Sigmoid colon (tissue), 6 donors: ENCODE measurements at regions not wholly inside any gene's neighbourhood (a gene's known extent, or its start where the extent isn't known, plus 50 kb on each side); places are given as distances from the start of the nearest gene placed in this dataset.

Source experiments
- DNase-seq: peaks from one replicate; pipeline ENCODE4 v3.0.0-alpha.2; 2019
- H3K27ac ChIP-seq, 4 donors: fragments of 200-600 bp; sonication (generic); one replicate each; pipeline ENCODE4 v1.5.1; 2016 to 2019; ENCODE audit warnings: mild to moderate bottlenecking in 1 of 4
- H3K27me3 ChIP-seq, 3 donors: fragments of 200-600 bp; sonication (generic); one replicate each; pipeline ENCODE4 v1.5.1; 2019; ENCODE audit warnings: mild to moderate bottlenecking in 1 of 3
- H3K36me3 ChIP-seq, 4 donors: fragments of 200-600 bp; sonication (generic); one replicate each; pipeline ENCODE4 v1.5.1; 2016 to 2019
- H3K4me1 ChIP-seq, 4 donors: fragments of 200-600 bp; sonication (generic); one replicate each; pipeline ENCODE4 v1.5.1; 2017 to 2019
- H3K4me3 ChIP-seq, 4 donors: fragments of 200-600 bp; sonication (generic); one replicate each; pipeline ENCODE4 v1.5.1; 2017 to 2019; ENCODE audit warnings: mild to moderate bottlenecking in 2 of 4, moderate library complexity in 1 of 4
- H3K9me3 ChIP-seq, 4 donors: fragments of 200-600 bp in 3 of 4; sonication (generic) in 3 of 4; one replicate each; pipeline versions ENCODE4 v1.5.1 to v1.6.1; 2013 to 2019
- CTCF ChIP-seq, 4 experiments: fragments of 450-650 bp in 3 of 4; fragments of 200-600 bp in 1 of 4; IDR thresholded peaks; one replicate each; pipeline ENCODE4 v1.5.1; 2016 to 2019; ENCODE audit warnings: antibody characterized with exemption in 4 of 4, mild to moderate bottlenecking in 3 of 4, moderate library complexity in 2 of 4
- EP300 ChIP-seq, 4 donors: sonication (generic); formaldehyde crosslinking; IDR thresholded peaks; one replicate each; pipeline ENCODE4 v1.6.1; 2017; ENCODE audit warnings: antibody characterized with exemption in 4 of 4
- POLR2A ChIP-seq, 2 donors: fragments of 450-650 bp; IDR thresholded peaks; one replicate each; pipeline ENCODE4 v1.6.1; 2016; ENCODE audit warnings: antibody characterized with exemption in 2 of 2, mild to moderate bottlenecking in 2 of 2, moderate library complexity in 2 of 2
- POLR2AphosphoS5 ChIP-seq, 4 donors: sonication (generic); formaldehyde crosslinking; IDR thresholded peaks; one replicate each; pipeline ENCODE4 v1.6.1; 2017; ENCODE audit warnings: antibody characterized with exemption in 4 of 4
- WGBS, 2 donors: extraction: QIAGEN DNeasy Blood & Tissue Kit; methylation state at CpG; one replicate each; pipeline ENCODE4 v1.1.7; 2013; 5-methylcytosine and 5-hydroxymethylcytosine counted together
- intact Hi-C: fragments of 100-400 bp; cut with DNase I; formaldehyde crosslinking; loops from one replicate; pipeline ENCODE4 v1.15.1; 2023
- donor health status: healthy with polysubstance abuse.
- donor health status: healthy.

GRCh38 chr3:16811950-16812349, 72.8 kb upstream of the PLCL2 start:
- Histone ChIP-seq H3K4me3 (no peak overlapping the region), H3K9me3 (no peaks in the 10 kb centered on the region), H3K4me1 (no peaks in the 10 kb centered on the region), H3K27ac (no peak overlapping the region), H3K36me3 (no peaks in the 10 kb centered on the region), H3K27me3 (no peaks in the 10 kb centered on the region)
- 95 to 97% methylated on average over 1 of the region's 1 CpG for WGBS, 2 donors
- intact Hi-C loops = no loop called here
- no peak for DNase-seq
- TF ChIP-seq POLR2AphosphoS5 (IDR thresholded peaks at IDR 0.05) (no peak), EP300 (IDR thresholded peaks at IDR 0.05) (no peak), POLR2A (IDR thresholded peaks at IDR 0.05) (no peak), CTCF (IDR thresholded peaks at IDR 0.05) (no peak)

GRCh38 chr3:16813336-16813735, 71.4 kb upstream of the PLCL2 start:
- Histone ChIP-seq H3K4me3 (no peak overlapping the region), H3K27me3 (no peaks in the 10 kb centered on the region), H3K9me3 (no peaks in the 10 kb centered on the region), H3K36me3 (no peaks in the 10 kb centered on the region), H3K27ac (no peak overlapping the region), H3K4me1 (no peaks in the 10 kb centered on the region)
- TF ChIP-seq POLR2AphosphoS5 (IDR thresholded peaks at IDR 0.05) = no peak
- no peak for TF ChIP-seq POLR2A (IDR thresholded peaks at IDR 0.05)
- TF ChIP-seq EP300 (IDR thresholded peaks at IDR 0.05) = no peak
- no peak for TF ChIP-seq CTCF (IDR thresholded peaks at IDR 0.05)
- no peak for DNase-seq
- intact Hi-C loops = no loop called here

DNA sequence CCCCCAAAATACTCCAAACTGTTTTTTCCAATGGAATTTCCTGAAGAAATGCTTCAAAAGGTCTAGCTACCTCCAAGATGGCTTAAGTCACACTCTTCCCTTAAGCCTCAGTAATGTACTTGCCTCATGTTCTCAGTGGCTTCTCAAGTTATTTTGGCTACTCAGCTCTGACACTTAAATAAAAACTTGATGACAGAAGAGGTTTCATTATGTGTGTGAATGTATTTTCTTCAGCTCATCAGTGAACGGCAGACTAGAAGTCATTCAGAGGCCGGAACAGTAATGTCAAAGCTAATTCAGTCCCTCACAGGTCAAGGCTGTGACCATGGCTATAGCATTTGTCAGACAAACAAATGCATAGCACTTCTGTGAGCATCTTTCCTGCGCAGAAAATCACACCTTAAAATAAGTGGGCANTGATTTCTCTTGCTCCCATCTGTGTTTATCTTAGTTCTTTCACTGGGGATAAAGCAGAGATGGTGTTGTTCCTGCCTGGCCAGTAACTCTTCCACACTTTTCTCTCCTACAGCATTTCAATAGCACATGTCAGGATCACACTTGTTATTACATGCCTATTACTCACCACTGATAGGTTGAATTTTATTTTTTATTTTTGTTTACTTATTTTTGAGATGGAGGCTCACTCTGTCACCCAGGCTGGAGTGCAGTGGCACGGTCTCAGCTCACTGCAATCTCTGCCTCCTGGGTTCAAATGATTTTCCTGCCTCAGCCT, 68.5 kb upstream of the PLCL2 start:
- DNase-seq = no peak
- Histone ChIP-seq H3K4me3 (no peak overlapping the region), H3K36me3 (no peaks in the 10 kb centered on the region), H3K9me3 (no peaks in the 10 kb centered on the region), H3K27me3 (no peaks in the 10 kb centered on the region), H3K4me1 (no peaks in the 10 kb centered on the region), H3K27ac (no peak overlapping the region)
- TF ChIP-seq POLR2A (IDR thresholded peaks at IDR 0.05) (no peak), CTCF (IDR thresholded peaks at IDR 0.05) (no peak), EP300 (IDR thresholded peaks at IDR 0.05) (no peak), POLR2AphosphoS5 (IDR thresholded peaks at IDR 0.05) (no peak)
- intact Hi-C loops = no loop called here
- 76 to 77% methylated on average over 4 of the region's 4 CpGs for WGBS, 2 donors

DNA sequence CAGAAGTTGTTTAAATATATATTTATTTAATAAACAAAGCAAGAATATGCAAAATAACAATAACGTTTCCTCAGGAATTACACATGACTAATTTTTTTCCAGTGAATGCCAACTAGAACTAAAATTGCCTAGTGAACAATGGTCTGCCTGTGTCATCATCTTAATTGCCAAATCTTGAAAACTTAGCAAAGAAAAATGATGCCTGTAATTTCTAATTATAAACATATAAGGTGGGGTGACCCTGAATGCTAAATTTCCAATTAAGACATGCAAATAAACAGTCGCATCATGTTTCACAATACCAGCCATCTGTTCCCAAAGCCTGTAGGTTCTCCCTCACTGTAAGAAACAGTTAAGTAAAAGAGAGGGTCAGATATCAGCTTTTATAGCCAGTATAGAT, 67.6 kb upstream of the PLCL2 start:
- Histone ChIP-seq H3K9me3 (no peaks in the 10 kb centered on the region), H3K27me3 (no peaks in the 10 kb centered on the region), H3K27ac (no peak overlapping the region), H3K4me1 (no peaks in the 10 kb centered on the region), H3K36me3 (no peaks in the 10 kb centered on the region), H3K4me3 (no peak overlapping the region)
- intact Hi-C loops = no loop called here
- 66 to 73% methylated on average over 2 of the region's 2 CpGs for WGBS, 2 donors
- TF ChIP-seq POLR2A (IDR thresholded peaks at IDR 0.05) = no peak
- no peak for TF ChIP-seq CTCF (IDR thresholded peaks at IDR 0.05)
- no peak for TF ChIP-seq EP300 (IDR thresholded peaks at IDR 0.05)
- TF ChIP-seq POLR2AphosphoS5 (IDR thresholded peaks at IDR 0.05) = no peak
- DNase-seq = no peak

DNA sequence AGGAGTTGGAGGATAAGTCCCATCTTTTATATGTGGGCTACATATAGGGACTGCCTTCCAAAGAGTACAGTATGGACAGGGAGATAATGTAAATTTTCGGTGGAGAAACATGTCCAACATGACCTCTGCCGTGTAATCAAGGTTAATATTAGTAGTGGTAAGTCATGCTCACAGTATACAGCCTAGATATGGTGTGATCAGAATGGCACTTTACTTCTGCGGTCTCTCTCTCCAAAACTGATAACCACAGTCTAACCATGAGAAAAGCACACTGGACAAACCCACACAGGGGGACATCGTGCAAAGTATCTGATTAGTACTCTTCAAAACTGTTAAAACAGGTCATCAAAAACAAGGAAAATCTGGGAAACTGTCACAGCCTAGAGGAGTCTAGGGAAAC, 66.6 kb upstream of the PLCL2 start:
- Histone ChIP-seq H3K27ac (no peak overlapping the region), H3K27me3 (no peaks in the 10 kb centered on the region), H3K9me3 (no peaks in the 10 kb centered on the region), H3K4me1 (no peaks in the 10 kb centered on the region), H3K36me3 (no peaks in the 10 kb centered on the region), H3K4me3 (no peak overlapping the region)
- no peak for DNase-seq
- TF ChIP-seq EP300 (IDR thresholded peaks at IDR 0.05) (no peak), POLR2A (IDR thresholded peaks at IDR 0.05) (no peak), CTCF (IDR thresholded peaks at IDR 0.05) (no peak), POLR2AphosphoS5 (IDR thresholded peaks at IDR 0.05) (no peak)
- WGBS, 2 donors = 86 to 88% methylated on average over 4 of the region's 4 CpGs
- intact Hi-C loops = no loop called here
